HK-2 (cell line): ENCODE measurements at regions not wholly inside any gene's neighbourhood (a gene's known extent, or its start where the extent isn't known, plus 50 kb on each side); places are given as distances from the start of the nearest gene placed in this dataset.
"Not testable (repeated sequence)": the region's sequence is repeated elsewhere in the genome, so short reads cannot be mapped to it uniquely, and the experiment has no call there.

Experiments
- DNase-seq: peaks from one replicate; pipeline ENCODE4 v3.0.0-alpha.2; 2018; ENCODE audit not compliant: unreplicated experiment

DNA sequence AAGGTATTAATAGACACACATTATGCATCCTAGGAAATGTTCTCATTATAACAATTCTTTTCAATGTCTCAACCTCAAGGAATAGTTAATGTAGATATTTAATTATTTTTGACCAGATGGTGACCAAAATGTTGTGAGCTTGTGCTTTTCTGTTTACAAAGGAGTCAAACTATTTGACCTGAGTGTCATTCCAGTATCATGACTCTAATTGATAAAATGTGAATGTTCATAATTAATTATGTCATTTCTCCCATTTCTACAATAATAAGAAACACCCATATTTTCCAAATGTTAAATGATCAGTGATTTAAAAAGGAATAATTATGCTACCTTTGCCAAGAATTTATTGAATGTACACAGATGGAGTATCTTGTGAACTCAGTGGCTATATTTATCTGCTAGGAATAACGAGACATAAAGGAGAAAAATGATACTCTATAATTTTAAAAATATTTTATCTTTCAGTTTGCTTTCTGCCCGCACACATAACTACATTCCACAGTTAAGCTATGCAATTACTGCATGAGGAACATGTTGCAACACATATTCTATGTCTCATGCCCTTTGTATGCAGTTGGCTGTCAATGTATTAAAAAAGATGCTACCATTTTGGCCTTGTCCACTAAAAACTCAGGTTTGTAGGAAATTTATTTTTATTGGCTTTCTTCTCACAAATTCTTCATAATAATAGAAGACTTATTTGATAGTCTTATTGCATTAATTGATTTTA is 376.7 kb upstream of the CCDC179 start:
- no peak for DNase-seq

DNA sequence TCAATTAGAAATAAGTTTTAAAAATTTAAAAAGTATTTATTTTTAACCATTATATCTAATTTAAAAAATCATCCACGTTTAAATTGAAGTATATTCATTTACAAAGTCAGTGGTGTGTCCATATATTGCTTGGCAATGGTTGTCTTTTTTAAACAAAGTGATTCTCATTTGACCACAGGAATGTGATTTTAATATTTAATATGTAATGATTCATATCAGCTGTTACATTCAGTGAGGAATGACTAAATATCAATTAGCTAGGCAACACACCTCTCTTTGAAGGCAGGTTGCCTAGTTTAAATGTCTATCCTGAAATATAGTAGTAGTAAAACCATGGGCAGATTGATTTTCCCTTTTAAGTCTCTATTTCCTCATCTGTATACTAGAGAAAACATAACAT is 392.2 kb upstream of the CCDC179 start:
- no peak for DNase-seq

DNA sequence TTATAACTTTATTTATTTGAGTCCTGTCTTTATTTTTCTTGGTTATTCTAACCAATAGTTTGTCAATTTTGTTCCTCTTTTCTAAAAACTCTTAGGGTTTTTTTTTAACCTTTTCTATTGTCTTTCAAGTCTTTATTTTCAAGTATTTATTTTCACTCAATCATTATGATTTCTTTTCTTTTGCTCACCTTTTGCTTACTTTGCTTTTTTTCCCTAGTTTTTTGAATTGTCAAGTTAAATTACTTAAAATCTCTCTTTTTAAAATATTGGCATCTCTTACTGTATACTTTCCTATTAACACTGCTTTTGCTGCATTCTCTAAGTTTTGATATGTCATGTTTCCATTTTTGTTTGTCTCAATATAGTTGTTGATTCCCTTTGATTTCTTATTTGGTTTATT is 396.8 kb upstream of the CCDC179 start:
- no peak for DNase-seq

DNA sequence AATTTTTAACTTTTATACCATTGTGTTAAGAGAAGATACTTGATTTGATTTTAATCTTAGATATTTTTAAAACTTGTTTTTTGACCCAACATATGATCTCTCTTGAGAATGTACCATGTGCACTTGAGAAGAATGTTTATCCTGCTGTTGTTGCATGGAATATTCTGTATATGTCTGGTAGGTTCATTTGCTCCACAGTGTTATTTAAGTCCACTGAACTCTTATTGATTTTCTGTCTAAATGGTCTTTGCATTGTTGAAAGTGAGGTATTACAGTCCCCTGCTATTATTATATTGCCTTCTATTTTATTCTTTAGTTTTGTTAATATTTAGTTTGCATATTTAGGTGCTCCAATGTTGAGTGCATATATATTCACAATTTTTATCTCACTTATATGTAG is 397.3 kb upstream of the CCDC179 start:
- DNase-seq = no peak

DNA sequence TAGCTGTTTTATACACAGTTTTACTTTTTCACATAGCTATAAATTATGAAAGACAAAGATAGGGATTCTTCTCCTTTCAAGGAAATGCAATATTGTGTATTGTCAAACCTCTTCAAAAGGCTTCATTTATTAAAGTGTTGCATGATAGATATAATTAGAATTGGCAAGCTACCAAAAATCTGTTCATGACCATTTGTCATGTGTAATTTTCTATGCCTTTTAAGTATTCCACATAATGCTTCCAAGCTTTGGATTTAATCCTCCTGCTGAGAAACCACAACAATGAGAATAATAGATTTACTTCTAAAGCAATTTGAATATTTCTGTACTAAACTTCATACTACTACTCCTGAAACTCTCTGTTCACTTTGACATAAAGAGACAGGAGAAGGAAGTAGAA is 403.2 kb upstream of the CCDC179 start:
- DNase-seq = no peak

DNA sequence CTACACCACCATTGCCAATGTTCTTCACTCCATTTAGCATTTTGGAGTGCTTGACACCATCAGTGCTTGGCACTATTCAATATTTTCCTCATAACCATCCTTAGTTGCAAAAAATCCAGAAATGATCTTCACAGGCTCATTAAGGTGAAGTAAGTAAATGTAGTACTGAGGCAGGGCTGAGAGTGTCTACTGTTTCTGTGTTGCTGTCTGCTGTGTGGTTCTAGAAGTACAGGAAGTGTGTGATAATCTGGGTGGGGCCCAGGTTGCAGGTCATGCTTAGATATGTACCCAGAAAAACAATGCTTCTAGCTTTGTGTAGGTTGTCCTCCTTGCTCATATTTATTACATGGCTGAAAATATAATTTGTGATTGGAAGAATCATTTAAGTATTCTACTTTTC is 411.8 kb upstream of the CCDC179 start:
- no peak for DNase-seq

DNA sequence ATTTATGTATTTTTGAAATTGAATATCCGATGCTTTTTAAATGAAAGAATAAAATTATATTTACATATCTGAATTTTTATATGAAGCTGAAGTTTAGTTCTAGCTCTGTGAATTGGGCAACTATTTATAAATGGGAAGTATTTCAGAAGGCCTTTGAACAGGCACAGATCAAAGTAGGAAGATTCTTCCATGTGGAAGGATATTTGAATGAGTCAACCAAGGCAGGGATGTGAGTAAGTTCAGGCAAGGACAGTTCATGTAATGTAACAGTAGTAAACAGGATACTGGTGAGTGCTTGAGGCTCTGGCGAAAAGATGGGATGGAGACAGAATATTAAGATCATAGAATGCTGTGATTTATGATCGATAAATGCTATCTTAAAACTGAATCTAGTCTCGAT is 417.8 kb upstream of the CCDC179 start:
- no peak for DNase-seq

DNA sequence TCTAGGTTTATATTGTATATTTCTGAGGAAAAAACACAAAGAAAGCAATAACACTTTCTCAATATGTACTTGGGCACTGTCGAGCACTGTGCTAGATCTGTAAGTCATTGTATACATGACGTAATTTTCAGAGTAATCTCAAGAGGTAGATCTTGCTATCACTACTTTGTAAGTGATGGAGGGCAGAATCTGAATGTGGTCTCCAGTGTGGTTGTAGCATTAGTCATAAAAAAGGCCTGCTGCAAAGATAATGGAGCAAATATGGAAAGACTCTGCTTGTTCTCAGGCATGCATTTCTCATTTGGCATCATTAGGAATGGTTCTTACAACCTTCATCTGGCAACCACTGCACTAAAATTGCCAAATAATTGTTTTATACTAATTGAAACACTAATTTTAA is 419.8 kb upstream of the CCDC179 start:
- no peak for DNase-seq

DNA sequence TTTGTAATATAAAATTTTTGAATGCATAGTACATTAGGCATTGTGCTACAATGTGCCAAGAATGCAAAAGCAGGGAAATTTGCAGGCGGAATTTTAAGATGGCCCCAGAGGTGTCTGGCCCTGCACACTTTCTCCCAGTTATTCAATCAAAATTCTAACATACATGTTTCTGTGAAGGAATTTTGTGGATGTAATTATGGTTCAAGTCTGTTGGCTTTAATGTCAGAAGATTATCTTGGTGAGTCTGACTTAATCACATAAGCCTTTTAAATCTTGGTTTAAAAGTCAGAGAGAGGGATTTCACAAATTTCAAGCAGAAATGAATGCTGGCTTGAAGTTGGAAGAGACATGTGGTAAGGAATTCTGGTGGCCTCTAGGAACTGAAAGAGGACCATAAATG is 423.4 kb upstream of the CCDC179 start:
- no peak for DNase-seq

DNA sequence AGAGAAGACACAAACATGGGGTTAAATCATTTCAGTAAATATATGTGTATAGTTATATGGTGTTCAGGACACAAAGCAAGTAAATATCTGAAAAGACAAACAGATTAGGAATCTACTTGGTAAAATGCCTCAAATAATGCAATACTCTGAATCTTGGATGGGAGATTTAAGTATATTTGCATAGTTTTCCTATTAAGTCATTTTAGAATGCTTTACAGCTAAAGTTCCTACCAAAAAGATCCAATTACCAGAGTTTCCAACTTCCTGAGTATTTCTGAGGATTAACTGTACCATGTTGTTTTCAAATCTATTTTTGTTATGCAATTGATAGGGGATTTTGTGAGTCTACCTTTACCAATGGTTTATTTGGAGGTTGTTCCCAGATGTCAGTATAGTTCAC is 424.4 kb upstream of the CCDC179 start:
- no peak for DNase-seq

DNA sequence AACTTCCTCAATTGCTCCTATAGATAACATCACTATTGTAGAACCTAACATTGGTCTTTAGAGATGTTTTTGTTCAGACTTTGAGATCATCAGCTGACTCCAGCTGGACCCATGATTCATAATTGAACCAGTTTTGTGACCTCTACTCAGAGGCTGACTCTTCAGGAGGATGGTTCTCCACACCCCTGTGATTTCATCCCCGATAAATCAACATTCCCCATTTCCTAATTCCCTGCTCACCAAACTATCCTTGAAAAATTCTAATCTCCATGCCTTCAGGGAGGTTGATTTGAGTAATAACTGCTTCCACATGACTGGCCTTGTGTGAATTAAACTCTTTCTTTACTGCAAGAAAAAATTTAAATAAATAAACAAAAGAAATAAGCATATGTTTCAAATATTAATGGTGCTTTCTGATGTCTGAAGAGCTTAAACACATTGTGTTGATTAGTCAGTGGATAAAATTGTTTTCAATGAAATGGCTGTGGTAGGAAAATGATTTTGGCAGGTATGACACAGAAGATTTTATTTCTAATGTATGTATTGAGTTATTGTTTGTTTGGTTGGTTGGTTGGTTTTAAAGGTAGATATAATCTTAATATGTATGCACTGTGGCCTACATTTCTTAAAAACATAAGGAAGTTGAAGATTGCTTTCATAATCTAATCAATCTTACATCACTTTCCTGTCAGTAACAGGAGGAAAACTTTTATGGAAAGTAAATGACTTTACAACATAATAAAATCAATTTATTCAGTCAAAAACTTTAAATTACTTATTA is 427.9 kb upstream of the CCDC179 start:
- DNase-seq = no peak

DNA sequence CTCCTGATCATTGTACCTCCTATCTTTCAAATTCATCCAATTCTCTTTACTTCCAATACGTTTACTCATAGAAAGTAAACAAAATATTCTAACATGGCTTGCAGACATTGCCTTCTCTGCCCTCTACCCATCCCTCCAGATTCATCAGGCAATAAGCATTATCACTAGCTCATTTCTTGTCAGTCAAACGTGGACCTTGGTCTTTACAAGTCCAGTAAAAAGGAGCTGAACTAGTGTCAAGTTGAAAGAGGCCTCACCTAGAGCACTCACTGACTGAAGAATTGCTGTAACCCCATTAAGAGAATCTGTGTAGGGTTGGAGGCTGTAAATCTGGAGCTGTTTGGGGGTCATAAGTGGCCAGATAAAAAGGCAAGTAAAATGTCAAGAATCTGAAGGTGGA is 435.0 kb upstream of the CCDC179 start:
- no peak for DNase-seq

DNA sequence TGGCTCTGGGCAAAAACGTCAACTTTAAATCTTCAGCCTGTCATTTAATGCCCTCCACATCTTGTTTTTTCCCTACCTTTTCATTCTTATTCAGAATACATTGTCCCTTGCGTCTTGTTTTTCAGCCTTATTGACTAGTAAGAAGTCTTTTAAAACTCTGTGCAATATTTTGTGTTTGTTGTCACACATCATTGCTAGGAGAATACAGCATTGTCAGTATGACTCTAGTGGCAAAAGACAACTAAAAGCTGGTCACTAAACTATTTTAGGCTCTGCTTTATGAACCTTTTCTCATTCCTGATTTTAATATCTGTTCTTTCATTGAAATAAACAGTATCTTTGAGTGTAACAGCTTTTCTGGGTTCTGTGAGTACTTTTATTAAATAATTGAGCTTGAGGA is 447.8 kb upstream of the CCDC179 start:
- DNase-seq = no peak

DNA sequence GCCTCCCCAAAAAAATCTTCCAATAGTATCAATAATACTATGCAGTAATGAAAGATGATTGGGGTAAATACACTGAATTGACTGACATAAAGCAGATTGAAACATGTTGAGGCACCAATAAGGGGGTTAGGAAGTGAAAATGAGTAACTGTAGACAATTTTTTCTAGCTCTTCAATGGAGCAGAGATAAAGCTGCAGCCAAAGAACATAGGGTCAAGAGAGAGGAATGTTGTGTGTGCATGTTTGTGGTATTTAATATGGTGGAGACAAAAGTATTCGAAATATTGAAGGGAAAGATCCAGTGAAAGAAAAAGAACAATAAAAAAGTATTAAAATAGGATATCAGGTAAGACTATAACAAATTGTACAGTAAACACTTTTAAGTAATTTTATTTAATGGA is 450.0 kb upstream of the CCDC179 start:
- DNase-seq = no peak

DNA sequence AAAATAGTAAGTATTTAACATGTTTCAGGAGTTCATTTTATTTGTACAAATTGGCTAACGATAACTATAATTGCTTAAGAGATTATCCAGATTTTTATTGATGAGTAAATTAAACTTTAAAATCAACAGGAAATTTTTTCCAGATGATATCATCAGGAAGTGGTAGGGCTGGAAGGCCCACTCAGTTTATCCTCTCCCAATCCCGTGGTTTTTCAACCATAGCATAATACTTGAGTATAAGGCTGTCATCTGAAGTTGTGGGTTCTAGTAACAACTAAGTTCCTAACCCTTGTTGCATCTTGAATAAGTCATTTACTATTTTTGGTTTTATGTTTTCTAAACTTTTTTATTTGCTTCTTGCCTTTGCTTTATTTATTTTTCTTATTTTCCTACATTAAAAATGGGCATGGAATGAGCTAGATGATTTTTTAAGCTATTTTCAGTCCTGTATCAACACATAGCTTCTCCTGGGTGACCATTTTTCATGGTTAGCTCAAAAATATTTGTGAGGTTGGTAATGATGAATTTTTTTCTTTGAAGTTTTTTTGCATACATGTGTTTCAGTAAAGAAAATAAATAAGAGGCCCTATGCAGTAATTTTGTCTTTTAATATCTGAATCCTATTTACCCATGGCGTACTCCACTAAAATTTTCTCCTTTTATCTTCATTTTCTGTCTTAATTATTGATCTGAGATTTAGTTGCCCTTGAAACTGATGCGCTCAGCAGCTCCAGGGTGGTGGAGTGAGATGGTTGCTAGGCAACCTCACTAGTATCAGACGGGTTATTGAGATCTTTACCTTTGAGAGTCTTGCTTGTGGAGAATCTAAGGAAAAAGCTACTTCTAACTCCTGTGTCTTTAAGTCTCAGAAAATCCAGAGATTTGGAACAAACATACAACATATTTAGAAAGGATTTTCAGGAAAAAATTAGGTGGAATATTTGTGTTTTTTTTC is 452.0 kb upstream of the CCDC179 start:
- no peak for DNase-seq

DNA sequence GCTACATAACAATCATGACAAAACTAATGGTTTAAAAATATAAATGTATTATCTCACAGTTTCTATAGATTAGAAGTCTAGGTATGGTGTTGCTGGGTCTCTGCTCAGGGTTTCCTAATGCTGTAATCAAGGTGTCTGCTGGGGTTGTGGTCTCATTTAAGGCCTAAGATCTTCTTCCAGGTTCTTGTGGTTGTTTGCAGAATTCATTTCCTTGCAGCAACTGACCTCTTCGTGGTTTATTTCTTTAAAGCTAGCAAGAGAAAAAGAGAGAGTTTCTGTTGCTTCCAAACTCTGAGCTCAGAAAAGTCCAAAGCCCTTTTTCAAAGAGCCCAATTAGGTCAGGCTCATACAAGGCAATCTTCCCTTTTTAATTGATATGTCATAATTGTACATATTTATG is 452.7 kb upstream of the CCDC179 start:
- DNase-seq = no peak

DNA sequence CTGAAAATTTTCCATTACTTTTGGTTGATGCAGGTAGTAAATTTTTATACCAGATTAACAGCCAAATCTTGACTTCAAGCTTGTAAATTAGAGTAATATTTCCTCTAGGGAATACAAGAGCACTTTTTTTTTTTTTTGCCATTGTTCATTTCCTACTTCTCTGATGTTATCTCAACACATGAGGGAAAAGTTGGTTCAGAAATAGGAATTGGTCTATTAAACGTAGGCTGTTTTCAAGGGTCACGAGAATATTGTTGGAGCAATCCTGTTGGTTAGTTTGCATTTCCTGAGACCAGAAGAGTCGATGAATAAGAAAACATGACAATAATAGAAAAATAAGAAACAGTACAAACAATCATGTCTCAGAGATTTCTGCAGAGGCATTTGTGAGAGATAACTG is 453.9 kb upstream of the CCDC179 start:
- no peak for DNase-seq

DNA sequence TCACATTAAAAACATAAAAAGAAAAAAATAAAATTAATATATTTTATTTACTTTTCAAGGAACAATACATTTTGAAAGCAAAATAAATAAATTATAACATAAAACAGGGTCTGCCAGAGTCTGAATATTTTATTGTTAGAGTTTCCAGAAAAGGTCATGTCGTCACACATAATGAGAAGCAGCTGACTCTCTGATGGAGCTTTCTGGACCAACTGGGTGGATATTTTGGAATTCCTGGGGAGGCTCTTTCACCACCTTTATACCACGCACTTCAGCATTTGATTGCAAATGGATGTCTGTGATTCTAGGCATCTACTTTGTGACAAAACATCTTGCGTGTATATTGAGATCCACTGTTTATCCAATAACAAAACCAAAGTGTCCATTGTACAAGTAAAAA is 455.0 kb upstream of the CCDC179 start:
- no peak for DNase-seq

DNA sequence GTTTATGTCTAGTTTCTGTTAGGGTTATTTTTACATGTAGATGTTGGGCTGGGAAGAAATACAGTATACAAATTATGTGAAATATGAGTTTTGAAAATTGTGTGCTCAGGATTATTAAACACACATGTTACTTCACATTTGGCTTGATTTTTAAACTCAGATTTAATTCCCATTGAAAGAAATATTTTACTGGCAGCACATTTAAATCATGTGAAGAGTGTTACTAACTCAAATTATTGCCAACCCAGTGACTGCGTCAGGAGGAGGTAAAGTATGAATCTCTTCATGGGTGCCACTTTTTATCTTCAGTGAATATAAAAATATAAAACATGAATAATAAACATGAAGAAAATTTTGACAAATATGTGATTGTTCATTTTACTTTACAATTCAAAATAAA is 457.5 kb upstream of the CCDC179 start:
- DNase-seq = no peak

DNA sequence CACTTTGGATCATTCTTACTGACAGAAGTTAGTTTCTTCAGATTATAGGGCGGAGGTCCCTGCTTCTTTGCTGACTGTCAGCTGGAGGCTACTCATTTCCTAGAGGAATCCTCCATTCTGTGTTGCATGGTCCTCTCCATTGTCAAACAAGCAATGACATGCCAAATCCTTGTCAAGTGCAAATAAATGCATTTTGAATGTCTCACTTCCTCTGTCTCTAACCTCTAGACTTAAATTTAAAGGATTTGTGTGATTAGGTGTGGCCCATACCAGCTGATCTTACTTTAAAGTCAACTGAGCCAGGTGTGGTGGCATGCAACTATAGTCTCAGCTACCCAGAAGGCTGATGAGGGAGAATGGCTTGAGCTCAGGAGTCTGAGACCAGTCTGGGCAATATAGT is 458.4 kb upstream of the CCDC179 start:
- DNase-seq = no peak

DNA sequence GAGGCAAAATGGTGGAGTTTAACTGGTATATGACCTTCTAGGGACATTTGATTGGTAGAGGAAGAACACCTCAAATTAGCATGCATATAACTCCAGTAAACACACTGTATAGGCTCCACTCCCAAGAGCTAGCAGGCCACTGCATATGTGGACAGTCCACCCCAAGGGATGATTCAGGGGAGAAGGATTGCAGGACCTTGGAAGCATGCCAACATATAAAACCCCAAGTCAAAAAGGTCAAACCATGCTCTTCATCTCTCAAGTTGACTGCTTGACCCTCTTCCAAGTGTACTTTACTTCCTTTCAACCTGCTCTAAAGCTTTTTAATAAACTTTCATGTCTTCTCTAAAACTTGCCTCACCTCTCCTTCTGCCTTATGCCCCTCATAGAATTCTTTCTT is 459.9 kb upstream of the CCDC179 start:
- no peak for DNase-seq

DNA sequence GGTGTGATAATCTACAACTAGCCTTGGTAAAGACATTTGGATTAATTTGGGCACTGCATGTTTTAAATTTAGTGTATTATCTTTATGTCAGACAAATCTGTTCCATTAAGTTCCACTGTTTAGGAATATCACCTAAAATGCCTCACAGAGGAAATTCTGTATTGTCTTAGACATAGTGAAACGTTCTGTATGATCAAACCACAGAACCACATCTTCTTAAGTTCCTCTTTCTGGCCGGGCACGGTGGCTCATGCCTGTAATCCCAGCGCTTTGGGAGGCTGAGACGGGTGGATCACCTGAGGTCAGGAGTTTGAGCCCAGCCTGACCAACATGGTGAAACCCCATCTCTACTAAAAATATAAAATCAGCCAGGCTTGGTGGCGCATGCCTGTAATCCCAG is 475.3 kb upstream of the CCDC179 start:
- DNase-seq = not testable (repeated sequence)

DNA sequence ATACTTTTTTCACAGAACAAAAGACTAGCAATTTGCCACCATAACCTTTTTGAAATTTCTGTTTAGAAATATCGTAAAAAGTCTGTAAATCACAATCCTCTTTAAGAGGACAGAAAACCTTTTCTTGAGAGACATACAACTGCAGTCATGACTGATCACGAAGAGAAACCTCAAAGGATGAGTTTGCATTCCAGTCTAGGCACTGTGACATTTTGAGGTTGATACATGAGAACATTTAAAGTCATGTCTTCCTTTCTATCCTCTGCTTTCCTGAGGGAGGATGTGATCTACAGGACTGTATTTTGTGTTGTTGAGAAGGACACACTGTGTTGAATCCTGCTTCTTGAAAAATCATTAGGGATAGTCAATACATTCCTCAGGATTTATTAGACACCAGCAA is 476.7 kb upstream of the CCDC179 start:
- no peak for DNase-seq
